ENCODE measurements at regions not wholly inside any gene's neighbourhood (a gene's known extent, or its start where the extent isn't known, plus 50 kb on each side); places are given as distances from the start of the nearest gene placed in this dataset.

- Histone ChIP-seq H3K27me3 (ENCODE audit: insufficient read depth, low read depth, severe bottlenecking) (no peaks in the 10 kb centered on the region), H3K9me3 (ENCODE audit: severe bottlenecking) (no peaks in the 10 kb centered on the region), H3K36me3 (no peaks in the 10 kb centered on the region), H3K4me3 (ENCODE audit: low read depth, low read length) (no peak overlapping the region), H3K27ac (no peak overlapping the region)
- TF ChIP-seq, protein P1, sequence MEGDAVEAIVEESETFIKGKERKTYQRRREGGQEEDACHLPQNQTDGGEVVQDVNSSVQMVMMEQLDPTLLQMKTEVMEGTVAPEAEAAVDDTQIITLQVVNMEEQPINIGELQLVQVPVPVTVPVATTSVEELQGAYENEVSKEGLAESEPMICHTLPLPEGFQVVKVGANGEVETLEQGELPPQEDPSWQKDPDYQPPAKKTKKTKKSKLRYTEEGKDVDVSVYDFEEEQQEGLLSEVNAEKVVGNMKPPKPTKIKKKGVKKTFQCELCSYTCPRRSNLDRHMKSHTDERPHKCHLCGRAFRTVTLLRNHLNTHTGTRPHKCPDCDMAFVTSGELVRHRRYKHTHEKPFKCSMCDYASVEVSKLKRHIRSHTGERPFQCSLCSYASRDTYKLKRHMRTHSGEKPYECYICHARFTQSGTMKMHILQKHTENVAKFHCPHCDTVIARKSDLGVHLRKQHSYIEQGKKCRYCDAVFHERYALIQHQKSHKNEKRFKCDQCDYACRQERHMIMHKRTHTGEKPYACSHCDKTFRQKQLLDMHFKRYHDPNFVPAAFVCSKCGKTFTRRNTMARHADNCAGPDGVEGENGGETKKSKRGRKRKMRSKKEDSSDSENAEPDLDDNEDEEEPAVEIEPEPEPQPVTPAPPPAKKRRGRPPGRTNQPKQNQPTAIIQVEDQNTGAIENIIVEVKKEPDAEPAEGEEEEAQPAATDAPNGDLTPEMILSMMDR (IDR thresholded peaks at IDR 0.05; ENCODE audit: low read depth, low read length), result no peak
- DNase-seq, result no peak
Measured at GRCh38 chr1:229885568-229886495, 181.2 kb upstream of the GALNT2 start.

DNA sequence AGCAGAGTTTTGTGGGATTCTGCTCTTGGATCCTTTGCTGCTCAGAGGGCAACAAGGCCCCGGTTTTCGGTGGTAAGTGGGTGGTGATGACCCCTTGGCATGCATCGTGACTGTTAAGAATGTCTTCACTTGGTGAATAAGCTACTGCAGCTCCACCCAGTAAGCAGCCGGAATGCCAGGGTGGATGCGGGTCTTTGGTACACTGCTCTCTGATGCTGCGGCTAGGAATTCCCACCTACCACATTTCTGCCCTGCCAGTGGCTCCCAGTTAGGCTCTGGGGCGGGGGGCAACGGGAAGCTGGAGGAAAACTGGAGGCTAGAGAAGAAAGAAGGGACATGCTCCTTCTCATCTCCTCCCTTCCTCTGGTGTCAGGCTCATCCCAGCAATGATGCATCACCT lies 180.4 kb upstream of the GALNT2 start:
- Histone ChIP-seq H3K36me3 (no peaks in the 10 kb centered on the region), H3K4me3 (ENCODE audit: low read depth, low read length) (no peak overlapping the region), H3K27ac (no peak overlapping the region), H3K27me3 (ENCODE audit: insufficient read depth, low read depth, severe bottlenecking) (no peaks in the 10 kb centered on the region), H3K9me3 (ENCODE audit: severe bottlenecking) (no peaks in the 10 kb centered on the region)
- TF ChIP-seq, protein P1 (IDR thresholded peaks at IDR 0.05; ENCODE audit: low read depth, low read length), result no peak
- no peak for DNase-seq

DNA sequence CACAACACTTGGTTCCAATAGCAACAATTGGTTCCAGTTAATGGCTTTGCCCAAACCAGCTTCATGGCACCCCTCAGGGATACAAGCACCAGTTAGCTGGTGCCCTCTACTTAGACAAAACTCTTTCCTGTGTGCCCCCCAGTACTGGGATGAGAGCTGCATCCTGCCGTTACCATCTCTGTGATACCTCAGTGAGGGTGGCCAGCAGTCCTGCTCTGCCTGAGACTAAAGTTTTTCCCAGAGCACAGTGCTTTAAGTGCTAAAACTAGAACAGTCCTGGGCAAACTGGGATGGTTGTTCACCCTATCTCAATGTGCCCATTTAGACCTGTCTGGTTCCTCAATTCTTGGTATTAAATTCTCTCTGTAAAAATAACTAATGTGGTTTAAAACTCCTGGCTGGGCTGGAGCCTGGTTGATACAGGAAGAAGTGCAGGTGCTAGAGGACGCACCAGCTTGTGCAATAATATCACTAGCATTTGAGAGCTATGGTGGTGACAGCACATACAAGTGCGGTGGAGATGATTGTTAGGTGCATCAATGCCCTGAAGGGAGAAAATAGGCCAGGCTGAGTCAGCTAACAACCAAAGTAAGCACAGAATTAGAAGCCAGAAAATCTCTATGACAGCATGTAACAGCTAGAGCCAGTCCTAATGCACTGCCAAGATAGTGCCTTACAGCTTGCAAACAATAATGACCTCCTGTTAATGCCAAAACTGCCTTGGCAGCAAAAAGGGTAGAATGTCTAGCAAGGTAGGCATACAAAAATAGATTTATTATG lies 179.8 kb upstream of the GALNT2 start:
- DNase-seq, result no peak
- H3K27ac ChIP-seq, result no peak overlapping the region
- H3K36me3 ChIP-seq, result no peaks in the 10 kb centered on the region
- no peaks in the 10 kb centered on the region for H3K9me3 ChIP-seq (ENCODE audit: severe bottlenecking)
- TF ChIP-seq, protein P1 (IDR thresholded peaks at IDR 0.05; ENCODE audit: low read depth, low read length), result no peak
- no peaks in the 10 kb centered on the region for H3K27me3 ChIP-seq (ENCODE audit: insufficient read depth, low read depth, severe bottlenecking)
- H3K4me3 ChIP-seq (ENCODE audit: low read depth, low read length), result no peak overlapping the region

- H3K4me3 ChIP-seq (ENCODE audit: low read depth, low read length), result no peak overlapping the region
- no peaks in the 10 kb centered on the region for H3K27me3 ChIP-seq (ENCODE audit: insufficient read depth, low read depth, severe bottlenecking)
- DNase-seq, result no peak
- H3K9me3 ChIP-seq (ENCODE audit: severe bottlenecking), result no peaks in the 10 kb centered on the region
- TF ChIP-seq, protein P1 (IDR thresholded peaks at IDR 0.05; ENCODE audit: low read depth, low read length), result no peak
- H3K27ac ChIP-seq, result no peak overlapping the region
- H3K36me3 ChIP-seq, result no peaks in the 10 kb centered on the region
Measured at GRCh38 chr1:229888157-229888556, 178.9 kb upstream of the GALNT2 start.

- no peaks in the 10 kb centered on the region for H3K9me3 ChIP-seq (ENCODE audit: severe bottlenecking)
Measured at GRCh38 chr1:229888561-229889001, 178.5 kb upstream of the GALNT2 start.

More at GRCh38 chr1:229888561-229889001, 178.5 kb upstream of the GALNT2 start:
- DNase-seq, result no peak
- H3K27ac ChIP-seq, result no peak overlapping the region
- no peaks in the 10 kb centered on the region for H3K27me3 ChIP-seq (ENCODE audit: insufficient read depth, low read depth, severe bottlenecking)
- H3K4me3 ChIP-seq (ENCODE audit: low read depth, low read length), result no peak overlapping the region
- no peaks in the 10 kb centered on the region for H3K36me3 ChIP-seq
- TF ChIP-seq, protein P1 (IDR thresholded peaks at IDR 0.05; ENCODE audit: low read depth, low read length), result no peak

All from WERI-Rb-1 (cell line).